HL-60 (cell line): ENCODE measurements at regions not wholly inside any gene's neighbourhood (a gene's known extent, or its start where the extent isn't known, plus 50 kb on each side); places are given as distances from the start of the nearest gene placed in this dataset.

Experiments
- DNase-seq, 2 experiments: peaks; one replicate each; pipeline ENCODE4 v3.0.0-alpha.2; 2010 to 2020; ENCODE audit warnings: low read depth in 1 of 2, low spot score in 1 of 2
- H3K27ac ChIP-seq: fragments of 250-450 bp; sonication (Bioruptor Pico); replicated peaks from 2 replicates; pipeline ENCODE4 v1.5.1; 2020; ENCODE audit warnings: mild to moderate bottlenecking, moderate library complexity
- H3K27me3 ChIP-seq: fragments of 250-450 bp; sonication (Bioruptor Pico); 2 replicates; pipeline ENCODE4 v1.5.1; 2021; ENCODE audit warnings: mild to moderate bottlenecking, moderate library complexity; ENCODE audit not compliant: insufficient read depth, poor library complexity, severe bottlenecking
- H3K4me3 ChIP-seq: replicated peaks from 2 replicates; pipeline ENCODE4 v1.5.1; 2011; ENCODE audit warnings: mild to moderate bottlenecking, control low read depth, low read length; ENCODE audit not compliant: insufficient read depth
- CTCF ChIP-seq: IDR thresholded peaks from one replicate; pipeline ENCODE4 v1.5.1; 2011; ENCODE audit warnings: low read length, control low read depth, inconsistent platforms; ENCODE audit not compliant: insufficient read depth
- GABPA ChIP-seq: IDR thresholded peaks from 2 replicates; pipeline ENCODE4 v1.6.1; 2012; ENCODE audit warnings: low read depth
- POLR2AphosphoS5 ChIP-seq: IDR thresholded peaks from 2 replicates; pipeline ENCODE4 v1.6.1; 2012; ENCODE audit warnings: low read depth
- REST ChIP-seq: IDR thresholded peaks from 2 replicates; pipeline ENCODE4 v1.6.1; 2012; ENCODE audit warnings: low read depth; ENCODE audit not compliant: insufficient replicate concordance
- SPI1 ChIP-seq: IDR thresholded peaks from 2 replicates; pipeline ENCODE4 v1.6.1; 2012; ENCODE audit warnings: low read depth, mild to moderate bottlenecking, borderline replicate concordance

GRCh38 chrX:16526003-16526402 is 124.0 kb upstream of the S100G start:
- no peak overlapping the region for H3K27ac ChIP-seq
- DNase-seq = no peak
- no peaks in the 10 kb centered on the region for H3K27me3 ChIP-seq
- TF ChIP-seq CTCF (no peak), REST (no peak), POLR2AphosphoS5 (no peak), GABPA (no peak), SPI1 (no peak)
- H3K4me3 ChIP-seq = no peak overlapping the region

- no peak overlapping the region for H3K4me3 ChIP-seq
- peak in 1 of 2 experiments; percentile 10 for DNase-seq
- TF ChIP-seq POLR2AphosphoS5 (no peak), SPI1 (no peak), CTCF (no peak), REST (no peak), GABPA (no peak)
- H3K27ac ChIP-seq = no peak overlapping the region
- H3K27me3 ChIP-seq = no peaks in the 10 kb centered on the region
These were observed 121.3 kb upstream of the S100G start for GRCh38 chrX:16528620-16529019.
